HL-60/S4 treated with retinoic acid at 250 ng/mL for 4 days and 3 days (cell line): ENCODE measurements at regions not wholly inside any gene's neighbourhood (a gene's known extent, or its start where the extent isn't known, plus 50 kb on each side); places are given as distances from the start of the nearest gene placed in this dataset.
"Not testable (repeated sequence)": the region's sequence is repeated elsewhere in the genome, so short reads cannot be mapped to it uniquely, and the experiment has no call there.

Source experiments
- in situ Hi-C: fragments of 300-500 bp; cut with MboI; formaldehyde crosslinking; loops from 2 replicates; pipeline ENCODE4 v1.7.0; 2022; ENCODE audit warnings: low sequenced_read_pairs

- in situ Hi-C loops, result no loop called here
These were observed 194.8 kb upstream of the ZNF32 start for GRCh38 chr10:43843321-43844101.

- in situ Hi-C loops, result no loop called here
These were observed 193.8 kb upstream of the ZNF32 start for GRCh38 chr10:43842496-43842895.

- in situ Hi-C loops, result no loop called here
These were observed 193.4 kb upstream of the ZNF32 start for GRCh38 chr10:43842072-43842471.

- in situ Hi-C loops, result no loop called here
These were observed 191.3 kb upstream of the ZNF32 start for GRCh38 chr10:43839973-43840372.

- in situ Hi-C loops, result not testable (repeated sequence)
These were observed 186.1 kb upstream of the ZNF32 start for GRCh38 chr10:43834751-43835150.

GRCh38 chr10:43827853-43828252 lies 179.2 kb upstream of the ZNF32 start:
- in situ Hi-C loops, result no loop called here

- in situ Hi-C loops, result no loop called here
These were observed 177.3 kb upstream of the ZNF32 start for GRCh38 chr10:43825984-43826383.

- in situ Hi-C loops, result no loop called here
These were observed 176.7 kb upstream of the ZNF32 start for GRCh38 chr10:43825421-43825820.

GRCh38 chr10:43824934-43825333 lies 176.3 kb upstream of the ZNF32 start:
- in situ Hi-C loops, result no loop called here

- in situ Hi-C loops, result no loop called here
These were observed 174.2 kb upstream of the ZNF32 start for GRCh38 chr10:43822631-43823580.

- in situ Hi-C loops, result no loop called here
These were observed 172.4 kb upstream of the ZNF32 start for GRCh38 chr10:43821103-43821502.

- in situ Hi-C loops, result no loop called here
These were observed 172.0 kb upstream of the ZNF32 start for GRCh38 chr10:43820663-43821062.

GRCh38 chr10:43819464-43820230 lies 171.0 kb upstream of the ZNF32 start:
- in situ Hi-C loops, result no loop called here

GRCh38 chr10:43818687-43819086 lies 170.0 kb upstream of the ZNF32 start:
- in situ Hi-C loops, result no loop called here

GRCh38 chr10:43817368-43817767 lies 168.7 kb upstream of the ZNF32 start:
- in situ Hi-C loops, result no loop called here

GRCh38 chr10:43816351-43817321 lies 168.0 kb upstream of the ZNF32 start:
- in situ Hi-C loops, result no loop called here

GRCh38 chr10:43815181-43815885 lies 166.7 kb upstream of the ZNF32 start:
- in situ Hi-C loops, result no loop called here

- in situ Hi-C loops, result no loop called here
These were observed 166.0 kb upstream of the ZNF32 start for GRCh38 chr10:43814663-43815062.

- in situ Hi-C loops, result no loop called here
These were observed 163.2 kb upstream of the ZNF32 start for GRCh38 chr10:43811871-43812270.
